Prostate gland (tissue), 2 donors: ENCODE measurements at regions not wholly inside any gene's neighbourhood (a gene's known extent, or its start where the extent isn't known, plus 50 kb on each side); places are given as distances from the start of the nearest gene placed in this dataset.
"Not testable (repeated sequence)": the region's sequence is repeated elsewhere in the genome, so short reads cannot be mapped to it uniquely, and the experiment has no call there.

Experiments
- DNase-seq: peaks from one replicate; pipeline ENCODE4 v3.0.0-alpha.2; 2019; ENCODE audit warnings: low spot score
- H3K27ac ChIP-seq, 2 donors: fragments of 200-600 bp; sonication (generic); 2 replicates each; pipeline ENCODE4 v1.5.1; 2017 to 2019
- H3K27me3 ChIP-seq: fragments of 200-600 bp; sonication (generic); replicated peaks from 2 replicates; pipeline ENCODE4 v1.5.1; 2019; ENCODE audit not compliant: insufficient read depth
- H3K36me3 ChIP-seq, 2 donors: fragments of 200-600 bp; sonication (generic); 1 replicate in 1 of 2; 2 replicates in 1 of 2; pipeline versions ENCODE4 v1.5.1 to v1.8.1; 2017 to 2019
- H3K4me1 ChIP-seq: fragments of 200-600 bp; sonication (generic); replicated peaks from 2 replicates; pipeline ENCODE4 v1.5.1; 2019
- H3K4me3 ChIP-seq, 2 donors: fragments of 200-600 bp; sonication (generic); 2 replicates each; pipeline ENCODE4 v1.5.1; 2017 to 2019
- H3K9me3 ChIP-seq: fragments of 200-600 bp; sonication (generic); 2 replicates; pipeline ENCODE4 v1.5.1; 2017
- CTCF ChIP-seq, 4 experiments: fragments of 200-600 bp in 2 of 4; fragments of 450-650 bp in 2 of 4; sonication (generic) in 2 of 4; IDR thresholded peaks; 1 replicate in 3 of 4; 2 replicates in 1 of 4; pipeline ENCODE4 v1.5.1; 2016 to 2019; ENCODE audit warnings: antibody characterized with exemption in 4 of 4, mild to moderate bottlenecking in 2 of 4, moderate library complexity in 2 of 4
- POLR2A ChIP-seq: fragments of 450-650 bp; IDR thresholded peaks from one replicate; pipeline ENCODE4 v1.6.1; 2016; ENCODE audit warnings: antibody characterized with exemption, mild to moderate bottlenecking
- POLR2AphosphoS5 ChIP-seq: sonication (generic); formaldehyde crosslinking; IDR thresholded peaks from one replicate; pipeline ENCODE4 v1.6.1; 2017; ENCODE audit warnings: antibody characterized with exemption
- WGBS: methylation state at CpG from one replicate; pipeline ENCODE4 v1.1.5; 2018; 5-methylcytosine and 5-hydroxymethylcytosine counted together
- intact Hi-C: fragments of 100-400 bp; cut with DNase I; formaldehyde crosslinking; loops from one replicate; pipeline ENCODE4 v1.14.2; 2022

- H3K27me3 ChIP-seq: no peaks in the 10 kb centered on the region
- H3K27ac ChIP-seq: no peak overlapping the region
- 90% methylated on average over 6 of the region's 6 CpGs for WGBS
- H3K4me3 ChIP-seq: no peak overlapping the region
- no peak for TF ChIP-seq POLR2A
- no peak for TF ChIP-seq CTCF (IDR thresholded peaks at IDR 0.05)
- no peak for TF ChIP-seq POLR2AphosphoS5
- intact Hi-C loops: no loop called here
- H3K4me1 ChIP-seq: no peaks in the 10 kb centered on the region
- no peaks in the 10 kb centered on the region for H3K9me3 ChIP-seq
- no peak for DNase-seq
- H3K36me3 ChIP-seq: no peaks in the 10 kb centered on the region
Observed at GRCh38 chr18:43830947-43831346, 553.7 kb upstream of the SYT4 start.

GRCh38 chr18:43846299-43846698, 569.0 kb upstream of the SYT4 start:
- no peaks in the 10 kb centered on the region for H3K4me1 ChIP-seq
- no peak overlapping the region for H3K27ac ChIP-seq
- H3K36me3 ChIP-seq: no peaks in the 10 kb centered on the region
- no peaks in the 10 kb centered on the region for H3K27me3 ChIP-seq
- H3K4me3 ChIP-seq: no peak overlapping the region
- TF ChIP-seq POLR2A (no peak), POLR2AphosphoS5 (no peak), CTCF (IDR thresholded peaks at IDR 0.05) (no peak)
- H3K9me3 ChIP-seq: no peaks in the 10 kb centered on the region
- intact Hi-C loops: no loop called here
- WGBS: 47% methylated on average over 1 of the region's 1 CpG
- no peak for DNase-seq

GRCh38 chr18:43847164-43848091, 570.1 kb upstream of the SYT4 start:
- TF ChIP-seq CTCF (IDR thresholded peaks at IDR 0.05) (no peak), POLR2AphosphoS5 (no peak)
- 44% methylated on average over 8 of the region's 8 CpGs for WGBS
- H3K4me3 ChIP-seq: no peak overlapping the region
- H3K4me1 ChIP-seq: no peaks in the 10 kb centered on the region
- peak overlapping the region in 1 of 2 donors; percentile 27 for H3K27ac ChIP-seq
- H3K27me3 ChIP-seq: no peaks in the 10 kb centered on the region
- no peak for DNase-seq
- intact Hi-C loops: no loop called here
- H3K9me3 ChIP-seq: no peaks in the 10 kb centered on the region
- no peaks in the 10 kb centered on the region for H3K36me3 ChIP-seq

GRCh38 chr18:43849831-43850230, 572.5 kb upstream of the SYT4 start:
- H3K27ac ChIP-seq, H3K4me3 ChIP-seq, H3K27me3 ChIP-seq, intact Hi-C loops, H3K4me1 ChIP-seq, H3K36me3 ChIP-seq, H3K9me3 ChIP-seq, DNase-seq: not testable (repeated sequence)
- WGBS: 74% methylated on average over 2 of the region's 2 CpGs

GRCh38 chr18:43855376-43855775, 578.1 kb upstream of the SYT4 start:
- intact Hi-C loops: no loop called here
- H3K9me3 ChIP-seq: no peaks in the 10 kb centered on the region
- 76% methylated on average over 2 of the region's 2 CpGs for WGBS
- no peak overlapping the region for H3K4me3 ChIP-seq
- no peak overlapping the region for H3K27ac ChIP-seq
- DNase-seq: no peak
- no peaks in the 10 kb centered on the region for H3K27me3 ChIP-seq
- TF ChIP-seq POLR2AphosphoS5: no peak
- TF ChIP-seq CTCF (IDR thresholded peaks at IDR 0.05): no peak
- no peak for TF ChIP-seq POLR2A
- H3K4me1 ChIP-seq: no peaks in the 10 kb centered on the region
- H3K36me3 ChIP-seq: no peaks in the 10 kb centered on the region
